K562 (cell line): ENCODE measurements at regions not wholly inside any gene's neighbourhood (a gene's known extent, or its start where the extent isn't known, plus 50 kb on each side); places are given as distances from the start of the nearest gene placed in this dataset.

Source experiments
- ATAC-seq: fragments of 200-7000 bp; cut with Tn5 transposase; 3 replicates; pipeline ENCODE4 v1.9.1; 2020; ENCODE audit warnings: moderate library complexity
- BruUV-seq: library from RNA; stranded (reverse); fragments of 400-500 nt; replicated peaks from 2 replicates; lab custom pipeline; 2021; lab: Mats Ljungman, UMichigan
- CTCF ChIA-PET: fragments of 300-600 bp; formaldehyde crosslinking; extraction: SDS; loops from one replicate; lab custom pipeline; 2021; ENCODE audit warnings: low intra/inter-chr PET ratio; lab: Yijun Ruan, JAX
- POLR2A ChIA-PET: fragments of 300-600, 350-650 bp; sonication (Branson Sonifier 250); formaldehyde crosslinking; extraction: SDS; loops from one replicate; lab custom pipeline; 2021; ENCODE audit warnings: antibody characterized with exemption, inconsistent platforms; lab: Yijun Ruan, JAX
- DNase-seq, 4 experiments: peaks; one replicate each; pipeline versions ENCODE4 v3.0.0 to v3.0.0-alpha.2; 2011 to 2018; ENCODE audit warnings: low spot score in 3 of 4, mixed read lengths in 3 of 4; ENCODE audit errors: extremely low read depth in 1 of 4
- FAIRE-seq: peaks from 2 replicates; lab custom pipeline; 2011; peaks lifted over from hg19 to GRCh38; lab: Jason Lieb, UNC
- H2AFZ ChIP-seq: 2 replicates; pipeline ENCODE4 v1.6.0; 2011; ENCODE audit warnings: low read depth, low read length, control low read depth, inconsistent platforms
- H3K27ac ChIP-seq: fragments of 200-600 bp; 3 replicates; pipeline ENCODE4 v1.8.0; 2011; ENCODE audit warnings: low read depth, mild to moderate bottlenecking, control low read depth, inconsistent platforms, low read length, moderate library complexity, mixed read lengths; ENCODE audit errors: extremely low read depth
- H3K27me3 ChIP-seq, 2 experiments: fragments of 300-600 bp in 1 of 2; 2 replicates in 1 of 2; 3 replicates in 1 of 2; pipeline versions ENCODE4 v1.6.0 to v1.8.0; 2011; ENCODE audit warnings: inconsistent platforms in 2 of 2, low read length in 2 of 2, mild to moderate bottlenecking in 1 of 2, mixed read lengths in 1 of 2, moderate library complexity in 1 of 2; ENCODE audit not compliant: control insufficient read depth in 2 of 2, insufficient read depth in 2 of 2
- H3K36me3 ChIP-seq: fragments of 300-600 bp; 3 replicates; pipeline ENCODE4 v1.8.0; 2011; ENCODE audit warnings: mild to moderate bottlenecking, low read length, inconsistent platforms; ENCODE audit not compliant: control insufficient read depth, insufficient read depth
- H3K4me1 ChIP-seq, 2 experiments: fragments of 200-600 bp in 1 of 2; replicated peaks in 1 of 2; 2 replicates in 1 of 2; 3 replicates in 1 of 2; pipeline versions ENCODE4 v1.5.1 to v1.8.0; 2011; ENCODE audit warnings: inconsistent platforms in 2 of 2, low read length in 2 of 2, mild to moderate bottlenecking in 1 of 2, mixed read lengths in 1 of 2, moderate library complexity in 1 of 2; ENCODE audit not compliant: control insufficient read depth in 2 of 2, insufficient read depth in 2 of 2
- H3K4me2 ChIP-seq: 2 replicates; pipeline ENCODE4 v1.6.1; 2011; ENCODE audit warnings: low read length, control low read depth, inconsistent platforms, mixed read lengths; ENCODE audit not compliant: insufficient read depth
- H3K4me3 ChIP-seq: fragments of 200-600 bp; sonication (generic), shearing (Covaris generic); 2 replicates; pipeline ENCODE4 v1.5.1; 2016; ENCODE audit warnings: control low read depth, inconsistent platforms
- H3K79me2 ChIP-seq: fragments of 200-600 bp; 3 replicates; pipeline ENCODE4 v1.8.0; 2011; ENCODE audit warnings: low read length, inconsistent platforms; ENCODE audit not compliant: control insufficient read depth, insufficient read depth
- H3K9ac ChIP-seq, 2 experiments: 2 replicates each; pipeline versions ENCODE4 v1.6.0 to v1.6.1; 2011; ENCODE audit warnings: low read depth in 2 of 2, low read length in 2 of 2, control low read depth in 1 of 2, inconsistent platforms in 1 of 2, mild to moderate bottlenecking in 1 of 2, mixed read lengths in 1 of 2; ENCODE audit not compliant: insufficient read depth in 1 of 2
- H3K9me1 ChIP-seq: one replicate; pipeline ENCODE4 v1.6.0; 2011; ENCODE audit warnings: inconsistent platforms, mild to moderate bottlenecking, low read length, moderate library complexity; ENCODE audit not compliant: control insufficient read depth, insufficient read depth
- H3K9me3 ChIP-seq: replicated peaks from 2 replicates; pipeline ENCODE4 v1.5.1; 2011; ENCODE audit warnings: low read depth, low read length, inconsistent platforms; ENCODE audit not compliant: control insufficient read depth, insufficient read depth
- H4K20me1 ChIP-seq: replicated peaks from 2 replicates; pipeline ENCODE4 v1.6.1; 2011; ENCODE audit warnings: low read length, inconsistent platforms, mixed read lengths; ENCODE audit not compliant: control insufficient read depth, insufficient read depth
- ATF7 ChIP-seq: fragments of 450-650 bp; IDR thresholded peaks from 2 replicates; pipeline ENCODE4 v1.7.1; 2014; ENCODE audit warnings: mild to moderate bottlenecking, moderate library complexity
- FOXP1 ChIP-seq: sonication (generic); formaldehyde crosslinking; IDR thresholded peaks from 2 replicates; pipeline ENCODE4 v1.8.0; 2022; ENCODE audit warnings: mild to moderate bottlenecking, missing genetic modification reagents
- GTF2F1 ChIP-seq: IDR thresholded peaks from 2 replicates; pipeline ENCODE4 v1.6.1; 2011; ENCODE audit warnings: low read depth, low read length, improper control_type of control experiment
- HDAC6 ChIP-seq: IDR thresholded peaks from 2 replicates; pipeline ENCODE4 v1.6.1; 2012; ENCODE audit warnings: low read depth, mild to moderate bottlenecking, control low read depth, inconsistent platforms, low read length, moderate library complexity
- HNRNPL ChIP-seq: fragments of 200-400 bp; formaldehyde crosslinking; IDR thresholded peaks from 2 replicates; pipeline ENCODE4 v1.6.1; 2017; ENCODE audit warnings: low read depth, mild to moderate bottlenecking, low read length
- PHTF2 ChIP-seq: fragments of 250-450 bp; sonication (Bioruptor Pico); IDR thresholded peaks from 2 replicates; pipeline ENCODE4 v1.5.0; 2021; ENCODE audit warnings: mild to moderate bottlenecking
- RAD21 ChIP-seq, 2 experiments: fragments of 250-450 bp in 1 of 2; fragments of 450-650 bp in 1 of 2; sonication (Bioruptor Pico) in 1 of 2; formaldehyde crosslinking in 1 of 2; IDR thresholded peaks in 1 of 2; conservative IDR thresholded peaks in 1 of 2; 2 replicates each; pipeline versions ENCODE4 v1.4.0 to v1.8.0; 2020 to 2022; ENCODE audit warnings: mild to moderate bottlenecking in 2 of 2, moderate library complexity in 1 of 2
- ZNF232 ChIP-seq: sonication (generic); formaldehyde crosslinking; IDR thresholded peaks from 2 replicates; pipeline ENCODE4 v1.8.0; 2022; ENCODE audit warnings: mild to moderate bottlenecking, missing genetic modification reagents
- ZNF512 ChIP-seq: IDR thresholded peaks from 2 replicates; pipeline ENCODE4 v1.6.1; 2016; ENCODE audit warnings: missing genetic modification characterization, missing compliant biosample characterization
- ZNF77 ChIP-seq: fragments of 250-450 bp; sonication (Bioruptor Pico); IDR thresholded peaks from 2 replicates; pipeline ENCODE4 v1.5.0; 2020
- WGBS: fragments of 100-300 bp; shearing (Covaris generic); methylation state at CpG from one replicate; pipeline ENCODE4 v1.1.6; 2016; ENCODE audit warnings: low coverage, mixed read lengths; ENCODE audit not compliant: insufficient coverage; ENCODE audit errors: missing lambda C conversion rate; 5-methylcytosine and 5-hydroxymethylcytosine counted together
- in situ Hi-C: fragments of 300-500 bp; cut with MboI; formaldehyde crosslinking; loops from 4 replicates; pipeline ENCODE4 v1.15.0; 2018; ENCODE audit warnings: inconsistent platforms, mixed read lengths
- intact Hi-C: fragments of 100-400 bp; cut with micrococcal nuclease; formaldehyde crosslinking; loops from 2 replicates; pipeline ENCODE4 v1.14.2; 2022

- POLR2A ChIA-PET, result no interaction called here
- CTCF ChIA-PET, result no interaction called here
These were observed 269.0 kb downstream of the ICOS start for GRCh38 chr2:204205538-204205937.

More at GRCh38 chr2:204205538-204205937, 269.0 kb downstream of the ICOS start:
- no peak for TF ChIP-seq HNRNPL
- TF ChIP-seq ZNF77 (CRISPR knock-in tag), result no peak
- TF ChIP-seq FOXP1, result no peak
- TF ChIP-seq ZNF512 (tag), result no peak
- no peak for TF ChIP-seq RAD21 (CRISPR knock-in tag; conservative IDR thresholded peaks at IDR 0.05 in 1 of 2, IDR thresholded peaks at IDR 0.05 in 1 of 2)
- no peak for TF ChIP-seq PHTF2 (CRISPR knock-in tag)
- no peak for TF ChIP-seq HDAC6
- TF ChIP-seq ATF7, result no peak
- TF ChIP-seq ZNF232 (CRISPR knock-in tag), result no peak
- no peak for TF ChIP-seq GTF2F1
- ATAC-seq, result no peak
- no peaks in the 10 kb centered on the region for H3K9me1 ChIP-seq
- no peak for FAIRE-seq
- no peaks in the 10 kb centered on the region for H3K9me3 ChIP-seq
- H3K9ac ChIP-seq, result no peak overlapping the region
- no peaks in the 10 kb centered on the region for H3K27me3 ChIP-seq
- no peak overlapping the region for H3K27ac ChIP-seq
- no peaks in the 10 kb centered on the region for H3K79me2 ChIP-seq
- intact Hi-C loops, result no loop called here
- no peak overlapping the region for H3K4me2 ChIP-seq
- no peak overlapping the region for H3K4me3 ChIP-seq
- 2% methylated on average over 7 of the region's 7 CpGs for WGBS
- H4K20me1 ChIP-seq, result no peaks in the 10 kb centered on the region
- in situ Hi-C loops, result no loop called here
- H2AFZ ChIP-seq, result no peak overlapping the region
- DNase-seq, result no peak
- H3K4me1 ChIP-seq, result no peaks in the 10 kb centered on the region
- BruUV-seq, result no TSS peak
- no peaks in the 10 kb centered on the region for H3K36me3 ChIP-seq
